Trophoblast cell (in vitro differentiated cells and primary cell): ENCODE measurements at regions not wholly inside any gene's neighbourhood (a gene's known extent, or its start where the extent isn't known, plus 50 kb on each side); places are given as distances from the start of the nearest gene placed in this dataset.
A peak's percentile ranks its signal among the peaks of the same experiment; 100 is the strongest.

Experiments
- DNase-seq, 2 donors: peaks; one replicate each; pipeline ENCODE4 v3.0.0-alpha.2; 2016
- H2AFZ ChIP-seq: 2 replicates; pipeline ENCODE4 v1.6.1; 2013; ENCODE audit warnings: low read length, moderate library complexity, mild to moderate bottlenecking; ENCODE audit not compliant: insufficient read depth, poor library complexity
- H2AK5ac ChIP-seq: 2 replicates; pipeline ENCODE4 v1.6.1; 2013; ENCODE audit warnings: mild to moderate bottlenecking, low read length
- H2BK120ac ChIP-seq: 2 replicates; pipeline ENCODE4 v1.6.1; 2013; ENCODE audit warnings: low read length, mild to moderate bottlenecking, moderate library complexity; ENCODE audit not compliant: insufficient read depth, poor library complexity
- H2BK12ac ChIP-seq: 2 replicates; pipeline ENCODE4 v1.6.1; 2013; ENCODE audit warnings: mild to moderate bottlenecking, low read length, moderate library complexity
- H2BK5ac ChIP-seq: 2 replicates; pipeline ENCODE4 v1.6.1; 2013; ENCODE audit warnings: low read length, low read depth, moderate library complexity, mild to moderate bottlenecking; ENCODE audit not compliant: poor library complexity
- H3K14ac ChIP-seq: 2 replicates; pipeline ENCODE4 v1.6.1; 2013; ENCODE audit warnings: mild to moderate bottlenecking, low read length
- H3K18ac ChIP-seq: 2 replicates; pipeline ENCODE4 v1.6.1; 2013; ENCODE audit warnings: mild to moderate bottlenecking, low read length
- H3K23ac ChIP-seq: 2 replicates; pipeline ENCODE4 v1.6.1; 2013; ENCODE audit warnings: low read length
- H3K27ac ChIP-seq: 2 replicates; pipeline ENCODE4 v1.5.1; 2013; ENCODE audit warnings: low read depth, mild to moderate bottlenecking, inconsistent platforms, low read length, moderate library complexity
- H3K27me3 ChIP-seq: 2 replicates; pipeline ENCODE4 v1.6.1; 2013; ENCODE audit warnings: inconsistent platforms, mild to moderate bottlenecking, low read length, moderate library complexity; ENCODE audit not compliant: insufficient read depth
- H3K36me3 ChIP-seq, 2 experiments: 1 replicate in 1 of 2; 2 replicates in 1 of 2; pipeline ENCODE4 v1.6.1; 2013; ENCODE audit warnings: low read length in 2 of 2, mild to moderate bottlenecking in 2 of 2, moderate library complexity in 1 of 2; ENCODE audit not compliant: insufficient read depth in 2 of 2, control insufficient read depth in 1 of 2
- H3K4ac ChIP-seq: 2 replicates; pipeline ENCODE4 v1.6.1; 2013; ENCODE audit warnings: low read depth, mild to moderate bottlenecking, low read length, moderate library complexity
- H3K4me1 ChIP-seq, 2 experiments: 1 replicate in 1 of 2; 2 replicates in 1 of 2; pipeline ENCODE4 v1.6.1; 2013; ENCODE audit warnings: low read length in 2 of 2, mild to moderate bottlenecking in 2 of 2, moderate library complexity in 1 of 2; ENCODE audit not compliant: insufficient read depth in 2 of 2, control insufficient read depth in 1 of 2
- H3K4me2 ChIP-seq: 2 replicates; pipeline ENCODE4 v1.6.1; 2013; ENCODE audit warnings: inconsistent platforms, mild to moderate bottlenecking, low read length, moderate library complexity
- H3K4me3 ChIP-seq: 2 replicates; pipeline ENCODE4 v1.5.1; 2013; ENCODE audit warnings: mild to moderate bottlenecking, low read depth, low read length, inconsistent platforms
- H3K79me1 ChIP-seq: one replicate; pipeline ENCODE4 v1.6.1; 2013; ENCODE audit warnings: low read length
- H3K79me2 ChIP-seq: 2 replicates; pipeline ENCODE4 v1.6.1; 2013; ENCODE audit warnings: low read length, mild to moderate bottlenecking; ENCODE audit not compliant: control insufficient read depth, insufficient read depth, poor library complexity
- H3K9ac ChIP-seq: 2 replicates; pipeline ENCODE4 v1.6.1; 2013; ENCODE audit warnings: mild to moderate bottlenecking, low read length
- H3K9me3 ChIP-seq: 2 replicates; pipeline ENCODE4 v1.6.1; 2013; ENCODE audit warnings: low read depth, mild to moderate bottlenecking, control low read depth, inconsistent platforms, low read length; ENCODE audit not compliant: insufficient read depth
- H4K12ac ChIP-seq: 2 replicates; pipeline ENCODE4 v1.6.1; 2013; ENCODE audit warnings: low read depth, mild to moderate bottlenecking, low read length, moderate library complexity
- H4K8ac ChIP-seq: 2 replicates; pipeline ENCODE4 v1.6.1; 2013; ENCODE audit warnings: low read depth, mild to moderate bottlenecking, low read length, moderate library complexity
- H4K91ac ChIP-seq: one replicate; pipeline ENCODE4 v1.6.1; 2013; ENCODE audit warnings: low read depth, mild to moderate bottlenecking, low read length, moderate library complexity
- WGBS: extraction: QIAGEN DNeasy Blood & Tissue Kit; methylation state at CpG from one replicate; pipeline ENCODE4 v1.1.7; 2013; ENCODE audit warnings: missing lambda C conversion rate; ENCODE audit not compliant: insufficient read length, insufficient coverage; ENCODE audit errors: extremely low coverage; 5-methylcytosine and 5-hydroxymethylcytosine counted together

- Histone ChIP-seq H3K4me1 (no peaks in the 10 kb centered on the region), H3K9me3 (no peaks in the 10 kb centered on the region), H3K14ac (no peak overlapping the region), H2BK12ac (no peak overlapping the region), H3K36me3 (no peaks in the 10 kb centered on the region), H2AFZ (no peak overlapping the region), H3K18ac (no peak overlapping the region), H4K91ac (no peak overlapping the region), H3K4ac (no peak overlapping the region), H4K8ac (no peak overlapping the region), H3K79me2 (no peaks in the 10 kb centered on the region), H3K9ac (no peak overlapping the region), H2BK5ac (no peak overlapping the region), H3K23ac (no peak overlapping the region), H3K27ac (no peak overlapping the region), H2BK120ac (no peak overlapping the region), H3K79me1 (peaks cover 2% of the 10 kb centered on the region), H3K4me2 (no peak overlapping the region), H3K4me3 (no peak overlapping the region), H4K12ac (no peak overlapping the region), H3K27me3 (no peaks in the 10 kb centered on the region), H2AK5ac (no peak overlapping the region)
- peak in 1 of 2 donors; percentile 37 for DNase-seq
These were observed 66.8 kb upstream of the WDR75 start for GRCh38 chr2:189374481-189374880.

GRCh38 chr2:189375842-189376241 lies 65.4 kb upstream of the WDR75 start:
- no peak overlapping the region for H3K4me2 ChIP-seq
- no peak overlapping the region for H2BK5ac ChIP-seq
- no peak overlapping the region for H2BK120ac ChIP-seq
- H3K79me1 ChIP-seq = peaks cover 2% of the 10 kb centered on the region
- no peaks in the 10 kb centered on the region for H3K9me3 ChIP-seq
- no peak overlapping the region for H2AK5ac ChIP-seq
- no peak overlapping the region for H3K27ac ChIP-seq
- no peaks in the 10 kb centered on the region for H3K79me2 ChIP-seq
- no peak for DNase-seq
- H3K18ac ChIP-seq = no peak overlapping the region
- H3K4ac ChIP-seq = no peak overlapping the region
- H3K9ac ChIP-seq = no peak overlapping the region
- no peak overlapping the region for H3K14ac ChIP-seq
- H2BK12ac ChIP-seq = no peak overlapping the region
- H3K4me3 ChIP-seq = no peak overlapping the region
- H4K8ac ChIP-seq = no peak overlapping the region
- H4K91ac ChIP-seq = no peak overlapping the region
- H3K27me3 ChIP-seq = no peaks in the 10 kb centered on the region
- no peak overlapping the region for H2AFZ ChIP-seq
- H3K23ac ChIP-seq = no peak overlapping the region
- no peaks in the 10 kb centered on the region for H3K36me3 ChIP-seq
- H3K4me1 ChIP-seq = no peaks in the 10 kb centered on the region
- no peak overlapping the region for H4K12ac ChIP-seq

- H2BK120ac ChIP-seq = no peak overlapping the region
- H3K79me2 ChIP-seq = no peaks in the 10 kb centered on the region
- no peak overlapping the region for H2AFZ ChIP-seq
- DNase-seq = peak; percentile 51 to 91
- no peaks in the 10 kb centered on the region for H3K9me3 ChIP-seq
- peak overlapping the region; percentile 65 for H3K27ac ChIP-seq
- no peak overlapping the region for H2BK12ac ChIP-seq
- no peak overlapping the region for H3K4me2 ChIP-seq
- H3K14ac ChIP-seq = no peak overlapping the region
- H3K79me1 ChIP-seq = peaks cover 4% of the 10 kb centered on the region
- no peak overlapping the region for H4K8ac ChIP-seq
- H3K23ac ChIP-seq = no peak overlapping the region
- H4K12ac ChIP-seq = no peak overlapping the region
- H4K91ac ChIP-seq = no peak overlapping the region
- H3K4me3 ChIP-seq = no peak overlapping the region
- H2AK5ac ChIP-seq = no peak overlapping the region
- no peak overlapping the region for H3K4ac ChIP-seq
- H3K36me3 ChIP-seq = no peaks in the 10 kb centered on the region
- H3K27me3 ChIP-seq = no peaks in the 10 kb centered on the region
- WGBS = no CpG with 5 or more reads among the region's 2 CpGs
- no peak overlapping the region for H2BK5ac ChIP-seq
- H3K9ac ChIP-seq = no peak overlapping the region
- no peaks in the 10 kb centered on the region for H3K4me1 ChIP-seq
- no peak overlapping the region for H3K18ac ChIP-seq
These were observed 62.0 kb upstream of the WDR75 start for GRCh38 chr2:189379287-189379630.

- Histone ChIP-seq H4K91ac (no peak overlapping the region), H3K4me2 (no peak overlapping the region), H2BK5ac (no peak overlapping the region), H3K4me3 (no peak overlapping the region), H3K79me1 (peaks cover 4% of the 10 kb centered on the region), H3K4me1 (no peaks in the 10 kb centered on the region), H3K18ac (no peak overlapping the region), H3K9me3 (no peaks in the 10 kb centered on the region), H3K27ac (peak overlapping the region; percentile 65), H2BK120ac (no peak overlapping the region), H3K79me2 (no peaks in the 10 kb centered on the region), H2AK5ac (no peak overlapping the region), H2AFZ (no peak overlapping the region), H2BK12ac (no peak overlapping the region), H3K36me3 (no peaks in the 10 kb centered on the region), H3K14ac (no peak overlapping the region), H4K8ac (no peak overlapping the region), H3K27me3 (no peaks in the 10 kb centered on the region), H3K4ac (no peak overlapping the region), H4K12ac (no peak overlapping the region), H3K9ac (no peak overlapping the region), H3K23ac (no peak overlapping the region)
- DNase-seq = no peak
- WGBS = no CpG with 5 or more reads among the region's 1 CpG
These were observed 61.5 kb upstream of the WDR75 start for GRCh38 chr2:189379731-189380261.

- Histone ChIP-seq H4K91ac (no peak overlapping the region), H3K27ac (no peak overlapping the region), H2BK12ac (peak overlapping the region; percentile 60), H3K27me3 (no peaks in the 10 kb centered on the region), H3K9me3 (no peaks in the 10 kb centered on the region), H3K36me3 (no peaks in the 10 kb centered on the region), H4K12ac (no peak overlapping the region), H3K14ac (no peak overlapping the region), H3K23ac (no peak overlapping the region), H3K18ac (no peak overlapping the region), H3K4me2 (no peak overlapping the region), H2AFZ (no peak overlapping the region), H2AK5ac (no peak overlapping the region), H3K4me1 (no peaks in the 10 kb centered on the region), H2BK5ac (no peak overlapping the region), H2BK120ac (peak overlapping the region; percentile 2), H3K79me2 (no peaks in the 10 kb centered on the region), H3K4ac (no peak overlapping the region), H3K4me3 (no peak overlapping the region), H3K9ac (no peak overlapping the region), H3K79me1 (peaks cover 2% of the 10 kb centered on the region), H4K8ac (no peak overlapping the region)
- DNase-seq = no peak
These were observed 58.6 kb upstream of the WDR75 start for GRCh38 chr2:189382668-189383067.
